ENCODE measurements at regions not wholly inside any gene's neighbourhood (a gene's known extent, or its start where the extent isn't known, plus 50 kb on each side); places are given as distances from the start of the nearest gene placed in this dataset.

- no peak for FAIRE-seq
- DNase-seq (ENCODE audit: insufficient read length, low spot score), result no peak
These were observed 74.7 kb upstream of the CLDN14 start for GRCh38 chr21:36554411-36555157.

GRCh38 chr21:36555199-36555800 lies 75.4 kb upstream of the CLDN14 start:
- FAIRE-seq (no peak), DNase-seq (ENCODE audit: insufficient read length, low spot score) (no peak)

- DNase-seq (ENCODE audit: insufficient read length, low spot score), result no peak
- no peak for FAIRE-seq
These were observed 77.4 kb upstream of the CLDN14 start for GRCh38 chr21:36557316-36557715.

GRCh38 chr21:36560933-36561575 lies 81.1 kb upstream of the CLDN14 start:
- FAIRE-seq, result no peak

GRCh38 chr21:36563341-36563926 lies 83.5 kb upstream of the CLDN14 start:
- no peak for FAIRE-seq

More at GRCh38 chr21:36560933-36561575, 81.1 kb upstream of the CLDN14 start:
- no peak for DNase-seq (ENCODE audit: insufficient read length, low spot score)

GRCh38 chr21:36564647-36565046 lies 84.7 kb upstream of the CLDN14 start:
- no peak for DNase-seq (ENCODE audit: insufficient read length, low spot score)
- no peak for FAIRE-seq

More at GRCh38 chr21:36563341-36563926, 83.5 kb upstream of the CLDN14 start:
- DNase-seq (ENCODE audit: insufficient read length, low spot score), result no peak

GRCh38 chr21:36565540-36565939 lies 85.6 kb upstream of the CLDN14 start:
- FAIRE-seq (no peak), DNase-seq (ENCODE audit: insufficient read length, low spot score) (no peak)

GRCh38 chr21:36566644-36567043 lies 86.7 kb upstream of the CLDN14 start:
- DNase-seq (ENCODE audit: insufficient read length, low spot score) (no peak), FAIRE-seq (no peak)

GRCh38 chr21:36567216-36567885 lies 87.4 kb upstream of the CLDN14 start:
- FAIRE-seq, result no peak
- DNase-seq (ENCODE audit: insufficient read length, low spot score), result no peak

GRCh38 chr21:36569511-36569910 lies 89.6 kb upstream of the CLDN14 start:
- DNase-seq (ENCODE audit: insufficient read length, low spot score) (no peak), FAIRE-seq (no peak)

- FAIRE-seq (no peak), DNase-seq (ENCODE audit: insufficient read length, low spot score) (no peak)
These were observed 91.6 kb upstream of the CLDN14 start for GRCh38 chr21:36571556-36571955.

- no peak for FAIRE-seq
- no peak for DNase-seq (ENCODE audit: insufficient read length, low spot score)
These were observed 92.1 kb upstream of the CLDN14 start for GRCh38 chr21:36572039-36572438.

- FAIRE-seq (no peak), DNase-seq (ENCODE audit: insufficient read length, low spot score) (no peak)
These were observed 95.4 kb upstream of the CLDN14 start for GRCh38 chr21:36575306-36575705.

- FAIRE-seq, result no peak
- no peak for DNase-seq (ENCODE audit: insufficient read length, low spot score)
These were observed 96.5 kb upstream of the CLDN14 start for GRCh38 chr21:36576441-36576840.

GRCh38 chr21:36579898-36580297 lies 100.0 kb upstream of the CLDN14 start:
- no peak for FAIRE-seq
- DNase-seq (ENCODE audit: insufficient read length, low spot score), result no peak

GRCh38 chr21:36582271-36582670 lies 102.3 kb upstream of the CLDN14 start:
- DNase-seq (ENCODE audit: insufficient read length, low spot score), result no peak
- no peak for FAIRE-seq

- FAIRE-seq (no peak), DNase-seq (ENCODE audit: insufficient read length, low spot score) (no peak)
These were observed 103.7 kb upstream of the CLDN14 start for GRCh38 chr21:36583591-36583990.

GRCh38 chr21:36584980-36585940 lies 105.3 kb upstream of the CLDN14 start:
- DNase-seq (ENCODE audit: insufficient read length, low spot score) (no peak), FAIRE-seq (no peak)

- DNase-seq (ENCODE audit: insufficient read length, low spot score) (no peak), FAIRE-seq (no peak)
These were observed 107.5 kb upstream of the CLDN14 start for GRCh38 chr21:36587388-36587787.
